Activated T-cell treated with anti-CD3 and anti-CD28 coated beads, Interleukin-2, amount 50 U/mL, for 4 hours (primary cell): ENCODE measurements at regions not wholly inside any gene's neighbourhood (a gene's known extent, or its start where the extent isn't known, plus 50 kb on each side); places are given as distances from the start of the nearest gene placed in this dataset.
"Not testable (repeated sequence)": the region's sequence is repeated elsewhere in the genome, so short reads cannot be mapped to it uniquely, and the experiment has no call there.

Experiments used
- ATAC-seq, 2 donors: fragments of 200-7000 bp; cut with Tn5 transposase; one replicate each; pipeline ENCODE4 v1.10.0; 2021
- DNase-seq: peaks from one replicate; pipeline ENCODE4 v3.0.0-alpha.2; 2020
- H3K27me3 Mint-ChIP-seq: one replicate; pipeline ENCODE4 v1.8.0; 2021; ENCODE audit warnings: low read depth, mixed read lengths
- H3K36me3 Mint-ChIP-seq: one replicate; pipeline ENCODE4 v1.8.0; 2022; ENCODE audit warnings: mixed read lengths; ENCODE audit not compliant: insufficient read depth
- H3K4me1 Mint-ChIP-seq: one replicate; pipeline ENCODE4 v1.8.0; 2021; ENCODE audit warnings: low read depth, mixed read lengths
- H3K4me3 Mint-ChIP-seq: one replicate; pipeline ENCODE4 v1.8.0; 2021; ENCODE audit warnings: mild to moderate bottlenecking, moderate library complexity, mixed read lengths
- H3K9me3 Mint-ChIP-seq: one replicate; pipeline ENCODE4 v1.8.0; 2021; ENCODE audit warnings: mixed read lengths

DNA sequence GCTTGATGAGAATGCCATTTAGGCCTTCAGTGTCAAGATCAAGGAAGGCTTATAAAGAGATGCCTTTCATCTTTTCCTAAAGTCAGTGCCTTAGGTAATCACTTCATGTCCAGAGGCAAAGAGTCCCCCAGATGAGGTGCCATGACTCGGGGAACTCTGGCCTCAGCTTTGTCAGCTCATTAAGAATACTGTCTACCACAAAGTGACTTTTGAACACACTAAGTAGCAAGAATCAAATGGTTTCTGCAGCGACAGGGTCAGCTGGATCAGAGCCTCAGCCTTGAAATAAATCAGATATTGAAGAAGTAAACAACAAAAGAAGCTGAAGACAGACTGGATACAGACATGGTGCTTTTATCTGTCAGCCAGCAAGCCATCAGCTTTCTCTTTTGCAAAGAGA, 120.1 kb upstream of the SLC39A10 start:
- no peak for DNase-seq
- Mint-ChIP-seq H3K4me3 (no peak overlapping the region), H3K36me3 (no peaks in the 10 kb centered on the region), H3K9me3 (peaks cover 13% of the 10 kb centered on the region), H3K4me1 (peaks cover 80% of the 10 kb centered on the region), H3K27me3 (no peaks in the 10 kb centered on the region)
- no peak for ATAC-seq

DNA sequence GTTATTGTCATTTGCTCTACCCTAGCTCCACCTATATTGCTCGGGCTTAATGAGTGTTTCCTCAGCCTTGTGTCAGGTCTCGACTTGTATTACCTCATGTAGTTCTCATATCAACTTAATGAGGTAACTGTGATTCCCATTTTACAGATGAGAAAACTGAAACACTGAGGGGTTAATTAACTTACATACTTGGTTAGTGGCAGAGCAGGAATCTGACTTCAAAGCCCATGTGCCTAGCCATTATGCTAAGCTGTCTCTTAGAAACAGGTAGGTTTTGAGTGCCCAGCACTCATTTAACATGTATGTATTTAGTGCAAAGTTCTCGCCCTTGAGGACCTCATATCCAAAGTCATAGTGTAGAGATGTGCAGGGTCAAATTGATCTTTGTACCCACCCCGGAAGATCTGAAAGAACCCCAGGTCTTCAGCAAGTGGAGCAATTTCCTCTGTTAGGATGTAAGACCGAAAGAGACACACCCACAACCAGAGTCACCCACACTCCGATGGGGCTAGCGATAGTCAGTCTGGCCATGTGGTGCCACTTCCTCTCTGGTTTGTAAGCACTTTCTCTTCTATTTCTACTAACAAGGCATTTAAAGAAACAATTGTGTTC, 121.0 kb upstream of the SLC39A10 start:
- H3K36me3 Mint-ChIP-seq = no peaks in the 10 kb centered on the region
- peak; percentile 40 to 47 for ATAC-seq
- peak; percentile 50 for DNase-seq
- no peaks in the 10 kb centered on the region for H3K27me3 Mint-ChIP-seq
- H3K4me3 Mint-ChIP-seq = peak overlapping the region; percentile 43
- H3K4me1 Mint-ChIP-seq = peaks cover 84% of the 10 kb centered on the region
- peaks cover 11% of the 10 kb centered on the region for H3K9me3 Mint-ChIP-seq

DNA sequence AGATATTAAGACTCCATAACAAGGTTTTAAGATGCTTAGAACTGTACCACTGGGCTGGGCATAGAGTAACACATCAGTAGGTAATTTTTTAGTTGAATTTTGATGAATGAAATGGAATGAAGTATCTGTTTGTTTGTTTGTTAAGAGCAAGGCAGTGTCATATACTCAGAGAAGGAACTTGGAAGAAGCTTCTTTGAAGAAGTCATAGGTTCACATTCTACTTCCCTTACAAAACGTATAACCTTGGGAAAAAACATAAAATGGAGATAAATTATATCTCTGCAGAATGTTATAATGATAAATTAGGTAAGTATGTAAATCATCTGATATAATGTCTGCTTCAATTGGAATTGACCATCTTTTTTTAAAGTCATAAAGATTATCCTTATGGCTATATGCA, 122.1 kb upstream of the SLC39A10 start:
- H3K36me3 Mint-ChIP-seq = no peaks in the 10 kb centered on the region
- peak overlapping the region; percentile 85 for H3K4me3 Mint-ChIP-seq
- H3K27me3 Mint-ChIP-seq = no peaks in the 10 kb centered on the region
- DNase-seq (no peak), ATAC-seq (no peak)
- peaks cover 11% of the 10 kb centered on the region for H3K9me3 Mint-ChIP-seq
- peaks cover 89% of the 10 kb centered on the region for H3K4me1 Mint-ChIP-seq

DNA sequence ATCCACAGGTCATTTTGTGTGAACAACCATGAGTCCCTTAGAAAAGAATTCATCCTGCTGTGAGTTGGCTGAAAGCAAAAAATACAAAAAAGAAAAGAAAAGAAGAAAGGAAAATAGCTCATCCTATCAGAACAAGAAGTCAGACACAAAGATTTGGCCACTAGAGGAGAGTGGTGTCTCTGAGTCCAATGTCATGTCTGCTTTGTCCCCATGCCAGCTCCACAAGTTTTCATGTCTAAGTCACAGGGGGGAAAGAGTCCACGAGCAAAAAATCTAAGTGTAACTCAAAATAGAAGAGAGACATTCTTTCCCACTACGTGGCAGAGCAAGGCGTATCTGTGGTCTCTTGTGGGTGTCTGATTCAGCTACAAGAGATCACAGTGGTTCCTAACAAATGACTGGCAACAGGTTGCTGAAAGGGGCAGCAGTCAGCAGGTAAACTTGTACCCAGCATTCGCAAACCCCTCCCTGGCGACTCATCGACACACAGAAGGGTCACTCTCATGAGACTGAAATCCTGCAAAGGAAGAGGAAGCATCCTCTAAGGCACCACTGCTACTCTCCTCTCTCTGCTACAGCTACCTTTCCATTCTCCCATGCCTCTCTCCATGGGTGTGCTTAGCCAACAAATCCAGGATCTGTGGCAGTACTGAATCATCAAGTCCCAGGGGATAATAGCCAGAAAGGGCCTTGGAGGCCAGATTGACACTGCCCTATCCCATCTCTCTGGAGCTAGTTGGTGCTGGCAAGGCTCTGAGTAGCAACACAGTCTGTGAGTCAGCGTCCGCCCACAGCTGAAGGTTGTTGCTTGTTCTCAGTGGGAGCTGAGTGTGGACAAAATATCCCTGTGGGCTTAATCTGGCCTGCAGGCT, 123.0 kb upstream of the SLC39A10 start:
- Mint-ChIP-seq H3K4me1 (peaks cover 84% of the 10 kb centered on the region), H3K36me3 (no peaks in the 10 kb centered on the region), H3K9me3 (peaks cover 10% of the 10 kb centered on the region), H3K4me3 (peak overlapping the region; percentile 85), H3K27me3 (no peaks in the 10 kb centered on the region)
- DNase-seq (peak; percentile 69), ATAC-seq (peak; percentile 85 to 89)

DNA sequence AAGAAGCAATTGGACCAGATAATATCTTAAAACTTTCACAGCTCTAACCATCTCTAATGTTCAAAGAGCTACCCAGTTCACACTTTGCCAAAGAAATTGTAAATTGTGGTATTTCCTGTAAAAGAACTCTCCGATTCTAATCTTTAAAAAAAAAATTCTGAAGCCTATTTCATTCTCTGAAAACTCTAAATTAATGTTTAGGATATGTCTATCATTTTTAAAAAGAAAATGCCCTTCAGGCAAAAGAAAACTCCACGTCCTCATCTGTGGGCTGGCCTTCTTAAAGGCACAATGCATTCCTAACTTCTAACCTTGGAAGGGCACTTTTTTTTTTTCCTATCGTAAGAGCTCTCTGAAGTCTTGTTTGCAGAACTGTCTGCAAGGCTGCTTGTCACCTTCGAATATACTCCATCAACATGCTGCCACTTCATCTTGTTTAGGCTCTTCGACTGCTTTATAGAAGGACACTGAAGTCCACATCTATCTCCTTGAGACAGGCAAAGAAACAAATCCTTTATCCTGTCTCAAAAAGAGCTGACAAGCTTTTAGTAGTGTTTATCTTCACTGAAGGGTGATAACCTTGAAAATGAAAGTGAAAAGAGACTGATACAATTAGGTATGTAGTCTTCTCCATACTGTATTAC, 124.3 kb upstream of the SLC39A10 start:
- DNase-seq = no peak
- Mint-ChIP-seq H3K36me3 (no peaks in the 10 kb centered on the region), H3K4me3 (peak overlapping the region; percentile 70), H3K4me1 (peaks cover 71% of the 10 kb centered on the region), H3K9me3 (peaks cover 7% of the 10 kb centered on the region), H3K27me3 (no peaks in the 10 kb centered on the region)
- ATAC-seq = peak; percentile 15 to 23

DNA sequence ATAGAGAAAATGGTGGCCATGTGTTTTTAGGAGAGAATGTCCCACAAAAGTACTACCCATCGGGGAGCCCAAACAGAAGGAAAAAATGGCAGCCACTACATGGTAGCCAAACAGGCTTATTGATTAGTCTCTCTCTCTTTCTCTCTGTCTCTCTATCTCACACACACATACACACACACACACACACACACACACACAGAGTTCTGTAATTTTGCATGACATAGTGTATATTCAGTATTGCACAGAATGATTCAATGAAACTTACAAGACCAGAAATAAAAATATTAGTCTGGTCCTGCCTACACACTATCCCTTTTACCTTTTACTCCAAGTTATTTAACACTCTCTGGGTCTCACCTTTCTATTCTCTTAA, 124.8 kb upstream of the SLC39A10 start:
- H3K36me3 Mint-ChIP-seq = no peaks in the 10 kb centered on the region
- peaks cover 66% of the 10 kb centered on the region for H3K4me1 Mint-ChIP-seq
- no peaks in the 10 kb centered on the region for H3K27me3 Mint-ChIP-seq

DNA sequence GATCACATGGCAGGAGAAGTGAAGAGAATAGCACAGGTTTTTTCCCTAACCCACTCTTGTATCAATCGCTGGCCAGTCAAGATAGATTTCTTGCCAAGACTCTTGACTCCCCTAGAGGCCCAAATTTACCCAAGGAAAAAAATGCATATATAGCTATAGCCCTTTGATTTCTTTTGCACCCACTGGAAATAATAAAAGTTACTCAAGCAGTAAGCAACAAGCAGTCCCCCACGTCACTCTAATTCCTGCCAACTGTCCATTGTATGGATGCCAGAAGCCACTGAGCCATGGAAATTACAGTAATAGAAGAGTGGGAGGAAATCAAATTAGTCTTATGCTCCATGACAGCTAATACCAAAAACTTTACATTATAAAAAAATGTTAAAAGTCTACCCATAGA, 125.3 kb upstream of the SLC39A10 start:
- ATAC-seq = no peak
- Mint-ChIP-seq H3K4me3 (no peak overlapping the region), H3K36me3 (no peaks in the 10 kb centered on the region), H3K27me3 (no peaks in the 10 kb centered on the region), H3K9me3 (peaks cover 7% of the 10 kb centered on the region), H3K4me1 (peaks cover 61% of the 10 kb centered on the region)
- DNase-seq = no peak

More for the DNA sequence above, 124.8 kb upstream of the SLC39A10 start:
- DNase-seq (no peak), ATAC-seq (no peak)
- H3K4me3 Mint-ChIP-seq = peak overlapping the region; percentile 70
- H3K9me3 Mint-ChIP-seq = peaks cover 7% of the 10 kb centered on the region

DNA sequence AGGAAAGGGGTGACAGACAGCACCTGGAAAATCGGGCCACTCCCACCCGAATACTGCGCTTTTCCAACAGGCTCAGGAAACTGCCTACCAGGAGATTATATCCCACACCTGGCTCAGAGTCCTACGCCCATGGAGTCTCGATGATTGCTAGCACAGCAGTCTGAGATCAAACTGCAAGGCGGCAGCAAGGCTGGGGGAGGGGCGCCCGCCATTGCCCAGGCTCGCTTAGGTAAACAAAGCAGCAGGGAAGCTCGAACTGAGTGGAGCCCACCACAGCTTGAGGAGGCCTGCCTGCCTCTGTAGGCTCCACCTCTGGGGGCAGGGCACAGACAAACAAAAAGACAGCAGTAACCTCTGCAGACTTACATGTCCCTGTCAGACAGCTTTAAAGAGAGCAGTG, 133.8 kb upstream of the SLC39A10 start:
- not testable (repeated sequence) for H3K9me3 Mint-ChIP-seq, H3K4me1 Mint-ChIP-seq, H3K36me3 Mint-ChIP-seq, H3K4me3 Mint-ChIP-seq, H3K27me3 Mint-ChIP-seq, ATAC-seq, DNase-seq

DNA sequence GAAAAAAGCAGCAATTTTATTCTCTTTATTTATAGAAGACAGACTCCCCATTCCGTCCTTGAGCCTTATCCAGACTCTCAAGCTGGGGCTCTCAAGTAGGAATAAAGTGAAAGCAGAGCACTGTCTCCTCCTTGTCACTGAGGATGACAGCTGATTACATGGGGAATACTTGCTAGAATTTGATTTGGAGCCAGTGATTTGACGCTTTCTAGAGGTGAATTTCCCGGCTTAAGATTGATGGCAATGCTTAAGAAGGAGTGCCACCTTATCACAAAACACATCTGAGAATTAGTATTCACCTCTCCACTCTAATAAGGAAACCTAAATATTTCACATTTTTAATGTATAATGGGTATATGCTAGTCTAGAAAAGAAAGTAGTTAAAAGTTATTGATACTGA, 135.4 kb upstream of the SLC39A10 start:
- Mint-ChIP-seq H3K36me3 (no peaks in the 10 kb centered on the region), H3K27me3 (no peaks in the 10 kb centered on the region), H3K9me3 (peaks cover 4% of the 10 kb centered on the region), H3K4me3 (no peak overlapping the region), H3K4me1 (peaks cover 7% of the 10 kb centered on the region)
- DNase-seq = no peak
- no peak for ATAC-seq

DNA sequence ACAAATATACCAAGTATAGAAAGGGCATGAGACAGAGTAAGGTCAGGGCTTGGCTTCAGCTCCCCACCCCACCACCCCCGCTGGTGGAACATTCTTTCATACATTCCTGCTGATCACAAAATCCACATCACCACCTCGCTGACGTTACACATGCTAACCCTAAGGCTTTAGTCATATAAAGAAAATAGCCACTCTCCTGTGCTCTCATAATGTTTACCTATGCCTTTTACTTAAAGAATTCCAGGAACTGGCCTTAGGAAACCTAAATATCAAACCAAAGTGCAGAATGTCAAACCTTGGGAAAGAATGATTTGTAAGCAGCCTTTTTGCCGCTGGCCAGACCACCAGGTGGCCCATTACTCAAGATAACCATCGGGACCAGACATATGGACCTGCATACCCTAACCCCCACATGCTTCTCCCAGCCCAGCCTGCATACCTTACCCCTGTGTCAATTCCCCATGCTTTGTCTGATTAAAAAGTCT, 136.3 kb upstream of the SLC39A10 start:
- peaks cover 7% of the 10 kb centered on the region for H3K4me1 Mint-ChIP-seq
- H3K36me3 Mint-ChIP-seq = no peaks in the 10 kb centered on the region
- no peak for DNase-seq
- H3K9me3 Mint-ChIP-seq = peaks cover under 1% of the 10 kb centered on the region
- ATAC-seq = no peak
- no peaks in the 10 kb centered on the region for H3K27me3 Mint-ChIP-seq
- H3K4me3 Mint-ChIP-seq = no peak overlapping the region

DNA sequence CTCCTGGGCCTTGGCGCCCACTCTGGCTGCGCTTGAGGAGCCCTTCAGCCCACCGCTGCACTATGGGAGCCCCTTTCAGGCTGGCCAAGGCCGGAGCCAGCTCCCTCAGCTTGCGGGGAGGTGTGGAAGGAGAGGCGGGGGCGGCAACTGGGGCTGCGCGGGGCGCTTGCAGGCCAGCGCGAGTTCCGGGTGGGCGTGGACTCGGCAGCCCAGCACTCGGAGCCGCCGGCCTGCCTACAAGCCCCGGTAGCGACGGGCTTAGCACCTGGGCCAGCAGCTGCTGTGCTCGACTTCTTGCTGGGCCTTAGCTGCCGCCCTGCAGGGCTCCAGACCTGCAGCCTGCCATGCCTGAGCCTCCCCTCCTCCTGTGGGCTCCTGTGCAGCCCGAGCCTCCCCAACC, 141.5 kb upstream of the SLC39A10 start:
- no peaks in the 10 kb centered on the region for H3K27me3 Mint-ChIP-seq
- H3K9me3 Mint-ChIP-seq = no peaks in the 10 kb centered on the region
- no peak for ATAC-seq
- no peaks in the 10 kb centered on the region for H3K36me3 Mint-ChIP-seq
- no peak overlapping the region for H3K4me3 Mint-ChIP-seq
- no peak for DNase-seq
- no peaks in the 10 kb centered on the region for H3K4me1 Mint-ChIP-seq

DNA sequence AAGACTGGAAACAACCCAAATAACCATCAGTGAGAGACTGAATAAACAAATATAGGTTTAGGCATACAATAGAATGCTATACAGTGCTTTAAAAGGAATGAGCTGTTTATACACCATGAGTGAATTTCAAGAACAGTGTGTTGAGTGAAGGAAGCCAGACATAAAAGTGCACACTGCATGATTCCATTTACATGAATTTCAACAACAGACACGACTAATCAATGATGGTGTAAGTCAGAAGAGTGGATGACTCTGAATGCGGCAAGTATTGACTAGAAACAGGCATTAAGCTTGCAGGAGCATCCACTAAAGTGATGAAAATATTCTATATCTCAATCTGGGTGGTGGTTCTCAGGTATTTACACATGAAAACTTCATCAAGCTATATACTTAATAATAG, 142.7 kb upstream of the SLC39A10 start:
- Mint-ChIP-seq H3K27me3 (no peaks in the 10 kb centered on the region), H3K36me3 (no peaks in the 10 kb centered on the region), H3K4me3 (no peak overlapping the region), H3K4me1 (peaks cover 2% of the 10 kb centered on the region), H3K9me3 (no peaks in the 10 kb centered on the region)
- DNase-seq (no peak), ATAC-seq (no peak)

DNA sequence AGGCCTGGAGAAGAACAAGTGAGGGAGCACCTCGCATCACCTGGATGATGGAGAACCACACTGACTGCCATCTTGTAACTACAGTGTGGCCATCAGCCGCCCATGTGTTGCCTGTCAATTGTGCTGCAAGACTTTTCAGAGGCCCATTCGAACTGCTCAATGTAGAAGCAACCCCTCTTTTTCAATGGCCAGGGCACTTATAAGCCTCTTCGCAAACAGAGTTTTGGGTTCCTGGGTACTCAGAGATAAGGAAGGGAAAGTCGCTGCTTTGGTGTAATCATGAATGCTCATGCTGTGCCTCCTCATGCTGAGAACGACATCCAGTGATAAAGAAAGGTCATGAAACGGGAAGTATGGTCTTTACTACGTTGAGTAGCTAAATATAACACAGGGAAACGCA, 143.9 kb upstream of the SLC39A10 start:
- Mint-ChIP-seq H3K4me1 (peaks cover 4% of the 10 kb centered on the region), H3K9me3 (peaks cover 3% of the 10 kb centered on the region), H3K27me3 (no peaks in the 10 kb centered on the region), H3K36me3 (no peaks in the 10 kb centered on the region), H3K4me3 (no peak overlapping the region)
- DNase-seq = no peak
- ATAC-seq = no peak

DNA sequence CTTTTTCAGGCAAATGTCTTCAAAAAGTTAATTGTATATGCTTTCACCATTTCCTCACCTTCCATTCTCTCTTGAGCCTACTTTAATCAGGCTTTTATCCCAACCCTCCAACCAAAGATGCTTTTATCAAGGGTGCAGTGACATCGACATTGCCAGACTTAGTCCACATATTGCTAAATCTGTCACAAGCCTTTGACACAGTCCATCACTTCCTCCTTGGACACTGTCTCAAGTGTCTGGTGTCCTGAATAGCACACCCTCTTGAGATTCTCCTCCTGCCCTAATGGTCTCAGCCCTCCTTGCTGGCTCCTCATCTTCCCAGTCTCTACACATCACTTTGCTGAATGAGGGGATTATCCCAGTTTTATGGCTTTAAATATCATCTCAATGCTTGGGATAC, 147.5 kb upstream of the SLC39A10 start:
- no peaks in the 10 kb centered on the region for H3K27me3 Mint-ChIP-seq

DNA sequence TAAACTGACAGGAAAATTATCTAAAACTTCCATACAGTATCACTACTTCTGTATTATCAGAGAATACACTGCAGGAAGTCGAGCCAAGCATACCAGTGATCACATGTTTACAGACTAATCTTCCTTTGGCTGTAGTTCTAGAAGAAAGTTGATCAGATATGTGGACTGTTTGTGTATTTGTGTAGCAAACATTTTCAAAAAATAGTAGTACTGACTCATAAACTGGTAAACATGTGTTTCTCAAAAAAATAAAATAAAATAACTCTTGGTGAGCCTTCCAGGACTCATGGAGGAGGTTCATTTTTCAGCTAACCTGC, 148.9 kb upstream of the SLC39A10 start:
- no peak for DNase-seq
- H3K4me3 Mint-ChIP-seq = no peak overlapping the region
- no peaks in the 10 kb centered on the region for H3K27me3 Mint-ChIP-seq
- ATAC-seq = no peak
- H3K4me1 Mint-ChIP-seq = peaks cover 7% of the 10 kb centered on the region
- peaks cover 9% of the 10 kb centered on the region for H3K9me3 Mint-ChIP-seq
- H3K36me3 Mint-ChIP-seq = no peaks in the 10 kb centered on the region

More for the DNA sequence above, 147.5 kb upstream of the SLC39A10 start:
- Mint-ChIP-seq H3K9me3 (peaks cover 9% of the 10 kb centered on the region), H3K36me3 (no peaks in the 10 kb centered on the region), H3K4me3 (no peak overlapping the region), H3K4me1 (peaks cover 7% of the 10 kb centered on the region)
- DNase-seq (no peak), ATAC-seq (no peak)
